Lower leg skin (tissue), 3 donors: ENCODE measurements at regions not wholly inside any gene's neighbourhood (a gene's known extent, or its start where the extent isn't known, plus 50 kb on each side); places are given as distances from the start of the nearest gene placed in this dataset.

Experiments
- CTCF ChIP-seq, 3 donors: fragments of 450-650 bp; IDR thresholded peaks; one replicate each; pipeline ENCODE4 v1.5.1; 2016; ENCODE audit warnings: antibody characterized with exemption in 3 of 3, mild to moderate bottlenecking in 3 of 3, moderate library complexity in 2 of 3
- POLR2A ChIP-seq, 2 donors: fragments of 450-650 bp; IDR thresholded peaks; one replicate each; pipeline ENCODE4 v1.6.1; 2016 to 2017; ENCODE audit warnings: antibody characterized with exemption in 2 of 2, mild to moderate bottlenecking in 1 of 2, moderate library complexity in 1 of 2

- TF ChIP-seq CTCF (IDR thresholded peaks at IDR 0.05) (no peak), POLR2A (IDR thresholded peaks at IDR 0.05) (no peak)
Measured at GRCh38 chr2:153818242-153818641, 53.5 kb upstream of the GALNT13 start.
